ENCODE measurements at regions not wholly inside any gene's neighbourhood (a gene's known extent, or its start where the extent isn't known, plus 50 kb on each side); places are given as distances from the start of the nearest gene placed in this dataset.

DNA sequence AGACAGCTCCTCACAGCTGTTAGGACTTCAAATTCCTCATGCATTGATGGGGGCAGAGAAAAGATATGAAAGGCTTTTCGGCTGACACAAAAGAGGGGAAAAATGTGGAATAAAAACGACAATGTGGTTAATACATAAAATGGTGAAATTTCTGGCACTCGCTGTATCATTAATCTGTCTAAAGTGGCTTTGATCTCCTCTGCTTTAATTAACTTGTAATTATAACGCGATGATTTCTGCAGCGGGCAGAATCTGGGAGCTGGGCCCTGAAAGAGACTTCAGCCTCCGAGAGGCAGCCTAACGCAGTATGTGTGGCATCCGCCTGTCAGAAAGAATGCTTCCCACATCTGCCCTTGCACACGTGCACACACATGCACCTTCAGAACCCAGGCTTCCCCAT lies 144.1 kb upstream of the IGSF21 start:
- TF ChIP-seq CTCF (IDR thresholded peaks at IDR 0.05): no peak
- Histone ChIP-seq H3K4me3 (no peak overlapping the region), H3K36me3 (no peaks in the 10 kb centered on the region), H3K27me3 (no peaks in the 10 kb centered on the region), H3K27ac (no peak overlapping the region), H3K9me3 (no peaks in the 10 kb centered on the region), H3K4me1 (no peaks in the 10 kb centered on the region)
- no peak for DNase-seq (ENCODE audit: low spot score in 2 of 2)
- intact Hi-C loops (cut with DNase I): no loop called here

DNA sequence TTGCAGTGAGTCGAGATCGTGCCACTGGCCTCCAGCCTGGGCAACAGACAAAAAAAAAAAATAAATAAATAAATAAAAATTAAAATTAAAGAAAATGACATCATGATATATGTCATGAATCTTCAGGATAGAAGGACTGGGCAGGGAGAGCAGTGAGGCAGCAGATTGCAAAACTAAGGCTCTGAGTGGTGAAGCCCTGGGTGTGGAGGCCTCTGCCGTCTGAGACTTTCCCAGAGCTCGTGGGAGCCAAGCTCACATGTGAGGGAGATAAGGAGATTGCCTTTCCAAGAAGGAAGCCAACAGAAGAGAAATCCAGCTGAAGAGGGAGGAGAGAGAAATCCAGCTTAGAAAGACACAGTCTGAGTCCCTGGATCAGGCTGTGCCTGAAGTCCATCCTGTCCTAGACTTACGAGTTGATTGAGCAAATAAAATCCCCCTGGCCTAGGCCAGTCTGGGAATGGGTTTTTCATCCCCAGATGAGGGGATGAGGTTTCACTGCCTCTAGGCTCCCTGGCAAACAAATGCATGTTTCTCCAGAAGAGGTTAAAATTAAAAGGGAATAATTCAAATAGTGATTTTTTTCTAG lies 142.0 kb upstream of the IGSF21 start:
- Histone ChIP-seq H3K27ac (no peak overlapping the region), H3K4me1 (no peaks in the 10 kb centered on the region), H3K27me3 (no peaks in the 10 kb centered on the region), H3K9me3 (no peaks in the 10 kb centered on the region), H3K4me3 (no peak overlapping the region), H3K36me3 (no peaks in the 10 kb centered on the region)
- DNase-seq (ENCODE audit: low spot score in 2 of 2): no peak
- intact Hi-C loops (cut with DNase I): no loop called here
- TF ChIP-seq CTCF (IDR thresholded peaks at IDR 0.05): no peak

DNA sequence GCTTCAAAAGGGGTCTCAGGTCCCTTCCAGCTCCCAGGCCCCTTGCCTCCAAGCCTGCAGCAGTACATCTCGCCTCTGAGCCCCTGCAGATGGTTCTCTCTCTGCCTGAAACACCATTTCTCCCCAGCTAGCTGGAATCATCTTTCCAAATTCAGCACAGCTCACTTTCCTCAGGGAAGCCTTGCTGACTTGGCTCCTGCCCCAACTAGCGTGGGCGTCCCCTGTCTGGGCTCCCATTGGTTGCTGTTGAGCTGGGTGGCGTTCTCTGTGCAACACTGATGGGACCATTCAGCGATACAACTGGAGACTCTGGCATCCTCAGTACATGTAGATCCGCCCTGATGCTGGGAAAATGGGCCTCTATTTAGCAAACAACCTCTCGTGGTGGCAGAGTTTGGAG lies 141.3 kb upstream of the IGSF21 start:
- Histone ChIP-seq H3K27ac (no peak overlapping the region), H3K27me3 (no peaks in the 10 kb centered on the region)
- no peak for TF ChIP-seq CTCF (IDR thresholded peaks at IDR 0.05)

GRCh38 chr1:17967623-17968255 lies 139.9 kb upstream of the IGSF21 start:
- H3K9me3 ChIP-seq: no peaks in the 10 kb centered on the region
- H3K27ac ChIP-seq: no peak overlapping the region
- intact Hi-C loops (cut with DNase I): no loop called here
- no peaks in the 10 kb centered on the region for H3K27me3 ChIP-seq
- no peak for DNase-seq (ENCODE audit: low spot score in 2 of 2)
- no peak overlapping the region for H3K4me3 ChIP-seq
- no peaks in the 10 kb centered on the region for H3K4me1 ChIP-seq
- no peaks in the 10 kb centered on the region for H3K36me3 ChIP-seq
- no peak for TF ChIP-seq CTCF (IDR thresholded peaks at IDR 0.05)

More for the DNA sequence above, 141.3 kb upstream of the IGSF21 start:
- no peaks in the 10 kb centered on the region for H3K4me1 ChIP-seq
- H3K36me3 ChIP-seq: no peaks in the 10 kb centered on the region
- no peaks in the 10 kb centered on the region for H3K9me3 ChIP-seq
- intact Hi-C loops (cut with DNase I): no loop called here
- DNase-seq (ENCODE audit: low spot score in 2 of 2): no peak
- H3K4me3 ChIP-seq: no peak overlapping the region

DNA sequence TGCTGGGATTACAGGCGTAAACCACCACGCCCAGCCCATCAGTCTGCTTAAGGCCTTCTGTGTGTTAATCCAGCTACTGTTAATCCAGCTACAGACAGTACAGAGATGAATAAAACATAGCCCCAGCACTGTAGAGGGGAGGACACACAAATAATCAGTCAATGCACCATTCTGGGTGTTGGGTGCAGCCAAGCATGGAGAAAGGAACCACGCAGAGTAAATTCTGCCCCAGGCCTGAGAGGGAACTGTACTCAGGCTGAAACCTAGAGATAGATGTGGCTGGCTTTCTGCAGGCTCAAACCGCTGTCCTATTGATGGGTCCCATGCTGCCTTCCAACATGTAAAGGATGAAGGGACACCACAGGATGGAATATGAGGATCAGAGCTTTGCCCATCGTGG lies 136.8 kb upstream of the IGSF21 start:
- no peak overlapping the region for H3K4me3 ChIP-seq
- H3K4me1 ChIP-seq: no peaks in the 10 kb centered on the region
- DNase-seq (ENCODE audit: low spot score in 2 of 2): no peak
- no peak overlapping the region for H3K27ac ChIP-seq
- no peaks in the 10 kb centered on the region for H3K36me3 ChIP-seq
- no peaks in the 10 kb centered on the region for H3K27me3 ChIP-seq
- no peaks in the 10 kb centered on the region for H3K9me3 ChIP-seq
- intact Hi-C loops (cut with DNase I): no loop called here
- TF ChIP-seq CTCF (IDR thresholded peaks at IDR 0.05): no peak
